NCI-H2107 treated with DMSO at 0.1 percent for 48 hours (cell line): ENCODE measurements at regions not wholly inside any gene's neighbourhood (a gene's known extent, or its start where the extent isn't known, plus 50 kb on each side); places are given as distances from the start of the nearest gene placed in this dataset.

Experiments
- DNase-seq: peaks from one replicate; lab custom pipeline; 2025; ENCODE audit not compliant: unreplicated experiment; lab: John Stamatoyannopoulos, UW

DNA sequence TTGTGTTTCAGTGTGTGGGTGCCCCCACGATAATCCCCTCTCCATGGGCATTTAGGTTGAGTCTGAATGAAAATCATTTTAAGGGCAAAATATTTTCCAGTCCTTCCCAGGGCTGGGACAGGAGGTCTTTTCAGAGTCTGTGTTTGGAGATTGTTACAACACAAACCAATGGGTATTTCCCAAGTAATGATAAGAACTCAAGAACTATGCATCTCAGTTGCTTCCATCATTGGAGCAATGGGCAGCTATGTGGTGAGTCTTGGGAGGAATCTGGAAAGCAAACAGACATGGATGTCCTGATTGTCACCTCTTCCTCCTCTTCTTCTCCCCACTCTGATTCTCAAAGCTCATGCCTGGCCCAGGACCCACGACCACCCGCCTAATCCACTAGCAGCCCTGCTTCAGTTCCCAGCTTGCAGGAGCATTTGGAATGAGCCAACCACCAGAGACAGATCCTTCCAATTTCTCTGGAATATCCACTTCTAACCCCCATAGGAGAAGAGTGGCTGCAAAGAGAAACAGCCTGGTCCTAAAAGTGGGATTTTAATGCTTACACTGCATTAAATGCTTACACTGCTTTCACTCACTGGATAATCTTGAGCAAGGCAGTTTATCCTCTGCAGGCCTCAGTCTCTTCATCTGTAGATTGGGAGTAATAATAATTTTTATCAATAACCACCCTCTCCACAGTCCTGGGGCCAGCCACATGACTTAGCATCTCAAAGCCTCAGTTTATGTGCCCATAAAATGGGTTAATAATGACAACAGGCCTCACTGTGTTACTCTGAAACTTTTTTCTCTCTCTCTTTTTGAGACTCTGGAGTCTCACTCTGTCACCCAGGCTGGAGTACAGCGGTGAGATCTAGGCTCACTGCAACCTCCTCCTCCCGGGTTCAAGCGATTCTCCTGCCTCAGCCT is 404.3 kb downstream of the MN1 start:
- no peak for DNase-seq

- DNase-seq: no peak
Measured at GRCh38 chr22:27397954-27398342, 403.6 kb downstream of the MN1 start.

DNA sequence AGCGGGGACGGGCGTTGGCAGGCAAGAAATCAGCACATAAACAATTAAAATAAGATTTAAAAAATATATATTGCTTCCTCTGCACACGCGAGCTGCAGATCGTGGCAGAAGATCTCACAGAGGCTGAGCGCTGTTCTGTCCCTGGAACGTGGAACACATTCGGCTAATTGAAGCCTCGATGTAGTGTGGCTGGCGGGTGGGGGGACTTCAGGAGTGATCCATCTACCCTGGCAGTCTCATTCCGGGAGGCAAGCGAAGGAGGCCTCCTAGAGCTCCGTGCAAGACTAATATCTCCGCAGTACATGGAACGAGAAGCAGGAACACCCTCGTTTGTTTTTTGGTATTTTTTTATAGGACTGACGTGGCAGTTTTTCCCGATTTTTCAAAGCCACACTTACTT is 402.4 kb downstream of the MN1 start:
- no peak for DNase-seq

GRCh38 chr22:27400811-27401210 is 400.7 kb downstream of the MN1 start:
- DNase-seq: no peak

DNA sequence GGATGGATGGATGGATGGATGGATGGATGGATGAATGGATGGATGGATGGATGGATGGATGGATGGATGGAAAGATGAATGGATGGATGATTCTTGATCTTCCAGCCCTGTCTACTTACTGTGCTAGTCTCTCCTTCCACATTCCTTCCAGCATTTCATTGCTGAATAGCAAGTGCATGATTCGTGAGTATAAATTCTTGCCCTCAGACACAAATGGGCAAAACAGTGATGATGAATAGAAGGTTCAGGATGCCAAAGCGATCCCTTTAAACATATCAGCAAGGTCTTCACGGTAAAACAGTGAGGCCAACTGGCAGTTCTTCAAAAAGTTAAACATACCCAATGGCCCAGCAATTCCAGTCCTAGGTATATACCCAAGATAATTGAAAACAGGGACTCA is 400.2 kb downstream of the MN1 start:
- DNase-seq: no peak

DNA sequence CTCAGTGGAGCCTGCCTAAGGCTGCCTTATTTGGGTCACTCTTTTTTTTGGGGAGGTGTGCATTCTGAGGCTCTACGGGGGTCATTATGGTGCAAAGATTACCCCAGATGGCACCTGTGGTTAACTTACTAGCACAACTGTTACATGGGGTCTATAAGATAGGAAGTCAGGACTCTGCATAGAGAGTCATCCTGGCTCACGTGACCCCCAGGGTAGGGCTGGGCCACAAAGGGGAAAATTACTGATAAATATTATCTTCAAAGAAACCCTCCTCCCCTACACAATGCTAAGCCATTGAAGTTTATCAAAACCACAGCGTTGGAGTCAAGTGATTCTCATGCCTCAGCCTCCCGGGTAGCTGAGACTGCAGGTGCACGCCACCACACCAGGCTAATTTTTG is 397.1 kb downstream of the MN1 start:
- no peak for DNase-seq

DNA sequence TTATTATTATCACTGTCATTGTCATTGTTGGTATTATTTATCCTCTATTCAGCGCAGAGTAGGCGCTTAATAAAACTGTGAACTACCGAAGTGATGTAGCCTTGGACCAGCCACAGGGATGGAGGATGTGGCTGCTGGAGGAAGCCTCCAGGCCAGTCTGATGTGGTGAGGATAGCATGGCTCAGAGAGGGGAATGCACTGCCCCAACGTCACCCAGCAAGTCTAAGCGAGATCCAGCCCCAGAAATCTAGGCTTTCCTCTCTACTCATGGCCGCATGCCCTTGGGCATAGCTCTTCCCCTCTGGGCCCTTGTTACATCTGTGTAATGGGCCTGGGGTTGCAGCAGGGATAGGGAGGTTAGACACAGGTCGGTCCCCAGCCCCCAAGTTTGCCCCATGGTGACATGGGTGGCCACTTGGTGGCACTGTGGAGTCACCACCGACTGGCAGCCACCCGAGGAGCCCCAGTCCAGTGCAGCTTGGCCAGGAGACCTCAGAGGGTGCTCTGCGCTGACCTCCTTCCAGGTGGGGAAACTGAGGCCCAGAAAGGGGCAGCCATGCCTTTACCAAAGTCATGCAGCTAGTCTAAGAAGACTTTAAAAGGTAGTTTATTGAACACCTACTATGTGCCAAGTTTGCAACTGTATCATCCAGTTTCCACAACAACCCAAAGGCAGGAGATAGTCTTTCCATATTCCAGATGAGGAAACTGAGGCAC is 395.7 kb downstream of the MN1 start:
- no peak for DNase-seq

- no peak for DNase-seq
Measured at GRCh38 chr22:27406389-27406861, 395.1 kb downstream of the MN1 start.

- no peak for DNase-seq
Measured at GRCh38 chr22:27407369-27407985, 394.1 kb downstream of the MN1 start.

DNA sequence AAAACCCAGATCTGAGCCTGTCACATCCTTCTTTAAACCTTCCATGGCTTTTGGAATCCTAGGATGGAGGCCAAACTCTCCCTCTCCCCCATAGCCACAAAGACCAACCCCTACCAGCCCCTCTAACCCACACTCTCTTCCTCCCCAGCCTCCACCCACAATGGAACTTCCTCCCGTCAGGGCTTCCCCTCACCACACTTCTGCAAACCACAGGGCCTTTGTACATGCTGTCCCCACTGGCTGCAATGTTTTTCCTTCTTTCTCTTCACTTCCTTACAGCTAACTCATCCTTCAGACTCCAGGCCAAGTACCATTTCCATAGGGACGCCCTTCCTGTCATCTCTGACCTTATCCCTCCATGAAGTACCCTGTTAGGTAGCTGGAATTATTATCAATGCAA is 393.5 kb downstream of the MN1 start:
- no peak for DNase-seq

- DNase-seq: no peak
Measured at GRCh38 chr22:27409299-27409698, 392.3 kb downstream of the MN1 start.

GRCh38 chr22:27412866-27413445 is 388.6 kb downstream of the MN1 start:
- DNase-seq: no peak

DNA sequence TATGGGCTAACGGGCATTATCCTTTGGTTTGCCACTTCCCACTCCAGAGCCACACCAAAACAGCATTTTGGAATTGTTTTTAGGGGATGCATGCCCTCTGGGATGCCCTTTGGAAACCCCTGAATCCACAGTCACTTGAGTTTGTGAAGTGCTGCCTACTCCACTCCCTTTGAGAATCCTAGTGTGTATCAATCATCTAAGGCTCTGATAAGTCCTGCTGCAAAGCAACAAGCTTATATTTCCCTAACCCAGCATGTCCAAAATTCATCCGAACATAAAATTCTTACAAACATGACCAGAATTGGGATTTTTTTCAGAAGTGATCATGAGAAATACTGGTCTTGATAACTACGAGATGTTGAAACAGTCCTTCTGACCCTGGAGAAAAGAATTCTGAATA is 387.9 kb downstream of the MN1 start:
- no peak for DNase-seq

GRCh38 chr22:27416511-27417420 is 384.8 kb downstream of the MN1 start:
- DNase-seq: no peak

DNA sequence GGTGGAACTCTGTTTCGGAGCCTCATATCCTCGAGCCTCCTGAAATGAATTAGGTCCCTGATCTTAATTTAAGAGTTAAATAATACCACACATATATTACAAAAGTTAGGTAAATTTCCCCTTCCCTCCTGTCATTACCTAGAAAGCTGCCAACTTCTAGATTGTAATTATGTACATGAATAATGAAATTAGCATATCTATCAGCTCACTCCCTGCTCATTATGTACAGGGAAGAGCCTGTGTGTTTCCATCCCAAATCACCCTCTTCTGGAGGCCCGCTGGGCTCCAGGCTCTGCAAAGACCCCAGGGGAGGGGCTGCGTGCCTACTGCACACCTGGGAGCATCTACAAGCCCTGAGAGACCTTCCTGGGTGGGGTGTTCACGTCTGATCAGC is 384.1 kb downstream of the MN1 start:
- no peak for DNase-seq

DNA sequence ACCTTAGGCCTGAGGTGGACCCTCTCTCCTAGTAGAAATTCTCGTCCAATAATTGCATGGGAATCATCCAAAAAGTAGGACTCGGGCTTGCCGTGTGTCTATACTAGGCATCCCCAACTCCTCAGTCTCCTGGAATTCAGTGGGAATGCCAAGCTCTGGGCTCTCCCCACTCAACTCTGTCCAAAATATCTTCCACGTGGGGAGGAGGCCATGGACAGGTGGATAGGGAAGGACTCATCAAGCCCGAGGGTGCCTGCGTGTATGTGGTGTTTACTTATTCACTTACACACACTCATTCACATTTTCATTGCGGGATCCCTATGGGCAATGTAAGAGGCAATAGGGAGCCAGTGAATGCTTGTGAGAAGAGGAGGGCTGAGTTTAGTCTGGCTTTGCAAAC is 383.3 kb downstream of the MN1 start:
- DNase-seq: no peak

- DNase-seq: no peak
Measured at GRCh38 chr22:27419473-27419872, 382.1 kb downstream of the MN1 start.

DNA sequence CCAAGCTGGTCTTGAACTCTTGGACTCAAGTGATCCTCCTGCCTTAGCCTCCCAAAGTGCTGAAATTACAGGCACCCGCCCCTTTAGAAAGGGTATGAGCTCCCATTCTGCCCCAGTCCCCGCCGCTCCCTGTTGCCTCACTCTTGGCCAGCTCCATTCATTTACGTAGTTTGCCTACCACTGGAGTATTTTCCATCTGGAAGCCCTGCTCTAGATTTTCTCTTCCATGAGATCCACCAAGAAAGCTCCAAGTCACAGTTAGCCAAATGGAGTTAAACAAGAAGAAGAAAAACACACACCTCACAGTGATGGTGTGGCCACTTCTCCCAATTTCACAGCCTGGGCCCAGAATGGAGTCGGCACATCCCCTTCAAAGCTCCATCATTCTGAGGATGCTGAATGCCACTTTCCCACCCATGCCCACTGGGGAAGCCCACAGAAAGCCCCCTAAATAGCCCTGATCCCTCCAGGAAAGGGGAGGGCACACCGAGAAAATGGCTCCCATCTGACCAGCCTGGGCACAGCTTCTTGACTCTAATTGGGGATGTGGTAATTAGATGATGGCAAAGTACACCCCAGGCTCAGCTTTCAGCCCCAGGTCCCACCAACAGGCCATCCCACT is 381.2 kb downstream of the MN1 start:
- no peak for DNase-seq

GRCh38 chr22:27420817-27421361 is 380.7 kb downstream of the MN1 start:
- no peak for DNase-seq

- no peak for DNase-seq
Measured at GRCh38 chr22:27422442-27422841, 379.1 kb downstream of the MN1 start.
